IPS-18a (cell line): ENCODE measurements at regions not wholly inside any gene's neighbourhood (a gene's known extent, or its start where the extent isn't known, plus 50 kb on each side); places are given as distances from the start of the nearest gene placed in this dataset.

Experiments used
- H3K27ac ChIP-seq: one replicate; pipeline ENCODE4 v1.5.1; 2013; ENCODE audit warnings: low read length
- H3K27me3 ChIP-seq: one replicate; pipeline ENCODE4 v1.6.1; 2013; ENCODE audit warnings: mild to moderate bottlenecking, low read length; ENCODE audit not compliant: control insufficient read depth, insufficient read depth
- H3K36me3 ChIP-seq: one replicate; pipeline ENCODE4 v1.6.1; 2013; ENCODE audit warnings: low read depth, low read length; ENCODE audit not compliant: control insufficient read depth
- H3K4me1 ChIP-seq: one replicate; pipeline ENCODE4 v1.6.1; 2013; ENCODE audit warnings: low read depth, low read length; ENCODE audit not compliant: control insufficient read depth
- H3K4me3 ChIP-seq: one replicate; pipeline ENCODE4 v1.5.1; 2013; ENCODE audit warnings: low read length
- H3K9ac ChIP-seq: one replicate; pipeline ENCODE4 v1.6.1; 2013; ENCODE audit warnings: mild to moderate bottlenecking, low read length, moderate library complexity
- H3K9me3 ChIP-seq: one replicate; pipeline ENCODE4 v1.6.1; 2013; ENCODE audit warnings: low read depth, low read length; ENCODE audit not compliant: control insufficient read depth

- H3K9ac ChIP-seq, result no peak overlapping the region
- H3K27ac ChIP-seq, result no peak overlapping the region
Measured at GRCh38 chr7:106464651-106465050, 179.9 kb upstream of the NAMPT start.

GRCh38 chr7:106463851-106464611 lies 179.2 kb upstream of the NAMPT start:
- Histone ChIP-seq H3K4me3 (no peak overlapping the region), H3K27ac (no peak overlapping the region), H3K36me3 (no peaks in the 10 kb centered on the region)

More at GRCh38 chr7:106464651-106465050, 179.9 kb upstream of the NAMPT start:
- Histone ChIP-seq H3K4me3 (no peak overlapping the region), H3K36me3 (no peaks in the 10 kb centered on the region), H3K27me3 (no peaks in the 10 kb centered on the region), H3K4me1 (peaks cover 11% of the 10 kb centered on the region), H3K9me3 (no peaks in the 10 kb centered on the region)

GRCh38 chr7:106462914-106463482 lies 178.2 kb upstream of the NAMPT start:
- Histone ChIP-seq H3K4me1 (peaks cover 11% of the 10 kb centered on the region), H3K36me3 (no peaks in the 10 kb centered on the region), H3K27me3 (no peaks in the 10 kb centered on the region), H3K9me3 (peaks cover 3% of the 10 kb centered on the region), H3K4me3 (no peak overlapping the region), H3K27ac (no peak overlapping the region), H3K9ac (no peak overlapping the region)

More at GRCh38 chr7:106463851-106464611, 179.2 kb upstream of the NAMPT start:
- H3K4me1 ChIP-seq, result peaks cover 11% of the 10 kb centered on the region
- H3K9ac ChIP-seq, result no peak overlapping the region
- no peaks in the 10 kb centered on the region for H3K27me3 ChIP-seq
- H3K9me3 ChIP-seq, result no peaks in the 10 kb centered on the region

GRCh38 chr7:106462365-106462859 lies 177.6 kb upstream of the NAMPT start:
- H3K9me3 ChIP-seq, result peaks cover 5% of the 10 kb centered on the region
- no peaks in the 10 kb centered on the region for H3K36me3 ChIP-seq
- no peak overlapping the region for H3K9ac ChIP-seq
- peaks cover 11% of the 10 kb centered on the region for H3K4me1 ChIP-seq
- H3K4me3 ChIP-seq, result no peak overlapping the region
- no peaks in the 10 kb centered on the region for H3K27me3 ChIP-seq
- H3K27ac ChIP-seq, result no peak overlapping the region

- Histone ChIP-seq H3K27ac (no peak overlapping the region), H3K9ac (no peak overlapping the region), H3K4me1 (peaks cover 11% of the 10 kb centered on the region), H3K4me3 (no peak overlapping the region), H3K9me3 (peaks cover 14% of the 10 kb centered on the region), H3K27me3 (no peaks in the 10 kb centered on the region), H3K36me3 (no peaks in the 10 kb centered on the region)
Measured at GRCh38 chr7:106460792-106461254, 176.0 kb upstream of the NAMPT start.

- H3K9ac ChIP-seq, result no peak overlapping the region
- H3K4me3 ChIP-seq, result no peak overlapping the region
- peaks cover 11% of the 10 kb centered on the region for H3K4me1 ChIP-seq
- peaks cover 14% of the 10 kb centered on the region for H3K9me3 ChIP-seq
- H3K27me3 ChIP-seq, result no peaks in the 10 kb centered on the region
- H3K27ac ChIP-seq, result no peak overlapping the region
- H3K36me3 ChIP-seq, result no peaks in the 10 kb centered on the region
Measured at GRCh38 chr7:106459397-106460072, 174.8 kb upstream of the NAMPT start.

GRCh38 chr7:106457678-106458077 lies 172.9 kb upstream of the NAMPT start:
- H3K27me3 ChIP-seq, result no peaks in the 10 kb centered on the region
- no peaks in the 10 kb centered on the region for H3K36me3 ChIP-seq
- no peak overlapping the region for H3K9ac ChIP-seq
- no peak overlapping the region for H3K27ac ChIP-seq
- peaks cover 2% of the 10 kb centered on the region for H3K4me1 ChIP-seq
- peaks cover 17% of the 10 kb centered on the region for H3K9me3 ChIP-seq
- no peak overlapping the region for H3K4me3 ChIP-seq

GRCh38 chr7:106456329-106456728 lies 171.5 kb upstream of the NAMPT start:
- H3K9ac ChIP-seq, result no peak overlapping the region
- H3K4me3 ChIP-seq, result no peak overlapping the region
- no peaks in the 10 kb centered on the region for H3K27me3 ChIP-seq
- H3K9me3 ChIP-seq, result peaks cover 28% of the 10 kb centered on the region
- H3K36me3 ChIP-seq, result no peaks in the 10 kb centered on the region
- H3K4me1 ChIP-seq, result no peaks in the 10 kb centered on the region
- H3K27ac ChIP-seq, result no peak overlapping the region

- H3K4me1 ChIP-seq, result no peaks in the 10 kb centered on the region
- no peak overlapping the region for H3K9ac ChIP-seq
- H3K27ac ChIP-seq, result no peak overlapping the region
- H3K9me3 ChIP-seq, result peaks cover 24% of the 10 kb centered on the region
- no peaks in the 10 kb centered on the region for H3K27me3 ChIP-seq
- H3K4me3 ChIP-seq, result no peak overlapping the region
- no peaks in the 10 kb centered on the region for H3K36me3 ChIP-seq
Measured at GRCh38 chr7:106452031-106452851, 167.5 kb upstream of the NAMPT start.

GRCh38 chr7:106451171-106451570 lies 166.4 kb upstream of the NAMPT start:
- Histone ChIP-seq H3K4me1 (no peaks in the 10 kb centered on the region), H3K9ac (no peak overlapping the region), H3K27me3 (no peaks in the 10 kb centered on the region), H3K36me3 (no peaks in the 10 kb centered on the region), H3K9me3 (peaks cover 17% of the 10 kb centered on the region), H3K4me3 (no peak overlapping the region), H3K27ac (no peak overlapping the region)

GRCh38 chr7:106450716-106451115 lies 165.9 kb upstream of the NAMPT start:
- no peak overlapping the region for H3K4me3 ChIP-seq
- H3K36me3 ChIP-seq, result no peaks in the 10 kb centered on the region
- H3K27me3 ChIP-seq, result no peaks in the 10 kb centered on the region
- no peak overlapping the region for H3K27ac ChIP-seq
- H3K9ac ChIP-seq, result no peak overlapping the region
- no peaks in the 10 kb centered on the region for H3K4me1 ChIP-seq
- H3K9me3 ChIP-seq, result peaks cover 15% of the 10 kb centered on the region
